ENCODE measurements at regions not wholly inside any gene's neighbourhood (a gene's known extent, or its start where the extent isn't known, plus 50 kb on each side); places are given as distances from the start of the nearest gene placed in this dataset.

- no peak for DNase-seq (ENCODE audit: low read depth)
Measured at GRCh38 chr9:80127920-80128319, 556.2 kb downstream of the TLE4 start.

GRCh38 chr9:80125731-80126264 is 554.0 kb downstream of the TLE4 start:
- DNase-seq (ENCODE audit: low read depth): no peak

DNA sequence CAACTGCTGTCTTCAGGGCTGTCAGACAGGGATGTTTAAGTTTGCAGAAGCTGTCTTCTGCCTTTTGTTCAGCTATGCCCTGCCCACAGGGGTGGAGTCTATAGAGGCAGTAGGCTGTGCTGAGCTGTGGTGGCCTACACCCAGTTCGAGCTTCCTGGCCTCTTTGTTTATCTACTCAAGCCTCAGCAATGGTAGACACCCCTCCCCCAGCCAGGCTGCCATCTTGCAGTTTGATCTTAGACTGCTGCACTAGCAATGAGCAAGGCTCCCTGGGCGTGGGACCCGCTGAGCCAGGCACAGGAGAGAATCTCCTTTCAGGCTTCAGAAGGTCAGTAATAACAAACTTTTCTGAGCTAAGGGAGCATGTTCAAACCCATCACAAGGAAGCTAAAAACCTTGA is 545.3 kb downstream of the TLE4 start:
- DNase-seq (ENCODE audit: low read depth): no peak

GRCh38 chr9:80114241-80114640 is 542.5 kb downstream of the TLE4 start:
- DNase-seq (ENCODE audit: low read depth): no peak

GRCh38 chr9:80107931-80108660 is 536.3 kb downstream of the TLE4 start:
- no peak for DNase-seq (ENCODE audit: low read depth)

DNA sequence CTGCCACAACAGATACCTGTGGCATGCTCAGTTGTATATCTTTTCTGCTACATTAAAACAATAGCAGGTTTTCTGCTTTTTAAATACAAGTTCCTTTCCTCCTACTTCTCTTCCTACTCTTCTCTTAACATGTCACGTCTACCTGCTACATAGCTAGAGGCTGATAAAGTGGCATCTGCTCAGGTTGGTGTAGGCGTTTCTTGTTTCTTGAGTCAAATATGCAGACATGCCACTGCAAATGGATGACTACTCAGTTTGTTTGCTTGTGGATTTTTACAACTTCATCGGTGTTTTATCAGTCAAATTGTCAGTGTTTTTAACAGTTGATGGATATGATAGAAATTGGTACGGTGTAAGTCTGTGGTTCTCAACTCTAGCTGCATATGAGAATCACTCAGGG is 525.7 kb downstream of the TLE4 start:
- DNase-seq (ENCODE audit: low read depth): no peak

GRCh38 chr9:80094176-80094771 is 522.5 kb downstream of the TLE4 start:
- DNase-seq (ENCODE audit: low read depth): no peak

DNA sequence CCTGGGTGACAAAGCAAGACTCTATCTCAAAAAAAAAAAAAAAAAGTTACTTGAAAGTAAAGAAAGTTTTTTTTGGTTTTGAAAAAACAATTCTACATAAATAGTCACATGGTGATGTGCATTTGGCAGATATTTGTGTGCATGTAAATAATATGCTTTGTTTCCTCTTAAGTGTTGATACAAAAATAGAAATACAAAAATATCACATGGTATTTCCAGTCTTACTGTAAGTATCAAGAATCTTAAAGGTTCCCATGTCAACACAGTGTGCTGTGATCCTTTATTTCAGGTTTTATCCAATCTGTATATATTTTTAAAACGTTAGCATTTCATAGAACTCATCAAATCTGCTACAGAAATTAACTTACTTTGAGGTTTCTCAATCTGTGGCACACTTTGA is 521.9 kb downstream of the TLE4 start:
- no peak for DNase-seq (ENCODE audit: low read depth)

GRCh38 chr9:80091526-80091925 is 519.8 kb downstream of the TLE4 start:
- no peak for DNase-seq (ENCODE audit: low read depth)

DNA sequence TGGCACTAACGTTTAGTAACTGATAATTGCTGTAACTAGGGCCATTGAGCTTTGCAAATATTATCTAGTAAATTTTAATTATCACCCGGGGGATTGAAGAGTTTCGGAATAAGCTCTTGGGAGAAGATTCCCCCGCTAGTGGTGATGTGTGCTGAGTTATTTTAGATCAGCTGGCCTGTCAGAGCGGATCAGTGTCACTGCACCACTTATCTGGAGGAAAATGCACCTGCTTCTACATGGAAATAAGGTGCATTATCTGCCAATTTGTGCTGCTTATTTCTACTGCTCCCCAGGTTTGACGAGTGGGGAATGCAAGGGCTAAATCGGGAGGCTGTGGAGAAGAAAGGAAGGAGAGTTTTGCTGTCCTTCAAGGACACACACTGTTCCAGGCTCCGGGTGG is 518.6 kb downstream of the TLE4 start:
- no peak for DNase-seq (ENCODE audit: low read depth)

DNA sequence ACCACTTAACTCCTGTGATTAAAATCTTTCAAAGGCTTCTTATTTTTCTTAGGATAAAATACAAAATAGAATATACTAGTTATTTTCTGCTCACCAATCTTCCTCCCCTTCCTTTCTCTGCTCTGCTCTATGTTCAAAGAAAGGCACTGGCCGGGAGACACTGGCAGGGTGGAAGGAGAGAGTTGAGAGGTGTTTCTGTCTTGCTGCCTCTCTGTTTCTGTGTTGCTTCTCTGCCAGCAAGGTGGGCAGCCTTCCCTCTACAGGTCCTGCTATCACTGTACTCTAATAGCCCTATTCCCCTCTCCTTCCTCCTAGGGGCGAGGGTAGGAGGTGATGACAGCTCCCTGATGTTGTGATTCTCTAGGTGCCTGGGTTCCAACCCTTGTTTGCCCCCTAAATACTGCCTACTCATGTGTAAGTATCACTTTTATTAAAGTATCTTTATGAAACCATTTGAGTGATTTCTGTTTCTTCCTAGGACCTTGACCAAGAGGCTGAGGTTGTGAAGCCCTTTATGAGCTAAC is 515.1 kb downstream of the TLE4 start:
- no peak for DNase-seq (ENCODE audit: low read depth)

DNA sequence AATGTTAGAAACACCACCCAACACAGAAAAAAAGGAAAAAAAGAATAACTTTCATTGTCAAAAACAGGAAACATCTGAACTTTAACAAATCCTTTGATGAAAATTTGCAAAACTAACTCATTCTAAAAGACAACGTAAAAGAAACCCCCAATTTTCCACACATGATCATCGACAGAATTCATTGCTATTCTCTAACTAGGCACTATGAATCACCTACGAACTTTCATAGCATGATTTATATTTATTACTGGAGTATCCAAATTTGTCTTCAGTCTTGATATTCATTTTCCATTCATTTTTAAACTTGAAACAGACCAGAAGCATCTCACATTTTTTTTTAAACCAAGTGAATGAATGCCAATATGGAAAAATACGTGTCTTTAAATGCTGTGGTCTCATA is 514.6 kb downstream of the TLE4 start:
- no peak for DNase-seq (ENCODE audit: low read depth)

DNA sequence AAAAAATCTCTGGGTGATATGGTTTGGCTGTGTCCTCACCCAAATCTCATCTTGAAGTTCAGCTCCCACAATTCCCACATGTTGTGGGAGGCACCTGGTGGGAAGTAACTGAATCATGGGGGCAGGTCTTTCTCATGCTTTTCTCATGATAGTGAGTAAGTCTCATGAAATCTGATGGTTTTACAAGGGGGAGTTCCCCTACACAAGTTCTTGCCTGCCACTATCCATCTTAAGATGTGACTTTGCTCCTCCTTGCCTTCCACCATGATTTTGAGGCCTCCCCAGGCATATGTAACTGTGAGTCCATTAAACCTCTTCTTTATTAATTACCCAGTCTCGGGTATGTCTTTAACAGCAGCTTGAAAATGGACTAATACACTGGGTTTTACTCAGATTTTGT is 513.9 kb downstream of the TLE4 start:
- DNase-seq (ENCODE audit: low read depth): no peak

DNA sequence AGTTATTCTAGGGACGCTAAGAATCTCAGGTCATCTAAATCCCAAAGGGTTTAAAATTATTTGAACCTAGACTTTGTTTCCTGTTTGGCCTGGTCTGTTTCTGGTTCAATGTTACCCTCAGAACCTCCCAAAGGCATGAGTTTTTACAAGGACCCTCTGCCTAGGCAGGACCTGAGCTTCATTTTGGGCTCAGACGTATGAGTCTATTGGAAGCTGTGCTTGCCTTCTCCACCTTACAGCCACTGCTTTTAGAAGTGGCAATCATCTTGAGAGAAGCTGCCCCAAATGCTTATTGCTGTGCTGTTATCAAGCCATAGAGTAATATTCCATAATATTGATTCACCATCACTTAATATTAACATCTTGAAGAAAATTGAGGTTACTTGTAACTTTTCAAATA is 510.4 kb downstream of the TLE4 start:
- no peak for DNase-seq (ENCODE audit: low read depth)

- no peak for DNase-seq (ENCODE audit: low read depth)
Measured at GRCh38 chr9:80078826-80079225, 507.1 kb downstream of the TLE4 start.

- no peak for DNase-seq (ENCODE audit: low read depth)
Measured at GRCh38 chr9:80077059-80077458, 505.3 kb downstream of the TLE4 start.

GRCh38 chr9:80076162-80076561 is 504.4 kb downstream of the TLE4 start:
- DNase-seq (ENCODE audit: low read depth): no peak

DNA sequence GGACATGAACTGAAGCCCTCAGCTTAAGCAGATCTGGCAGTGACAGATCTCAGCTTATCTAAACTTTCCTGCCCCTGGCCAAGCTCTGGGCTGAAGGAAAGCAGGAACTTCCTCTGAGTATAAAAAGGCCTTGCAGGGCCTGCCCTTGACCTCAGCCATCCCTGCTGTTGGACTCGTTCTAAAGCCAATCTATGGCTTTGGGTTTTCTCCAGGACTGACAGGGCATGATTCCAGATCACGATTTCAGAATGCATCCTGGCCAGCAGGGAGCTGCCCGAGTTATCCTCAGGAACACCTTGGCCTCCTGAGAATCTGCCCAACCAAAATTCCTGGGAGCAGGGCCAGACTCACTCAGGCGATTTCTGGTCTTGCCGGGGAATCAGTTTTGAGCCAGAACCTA is 502.7 kb downstream of the TLE4 start:
- no peak for DNase-seq (ENCODE audit: low read depth)

DNA sequence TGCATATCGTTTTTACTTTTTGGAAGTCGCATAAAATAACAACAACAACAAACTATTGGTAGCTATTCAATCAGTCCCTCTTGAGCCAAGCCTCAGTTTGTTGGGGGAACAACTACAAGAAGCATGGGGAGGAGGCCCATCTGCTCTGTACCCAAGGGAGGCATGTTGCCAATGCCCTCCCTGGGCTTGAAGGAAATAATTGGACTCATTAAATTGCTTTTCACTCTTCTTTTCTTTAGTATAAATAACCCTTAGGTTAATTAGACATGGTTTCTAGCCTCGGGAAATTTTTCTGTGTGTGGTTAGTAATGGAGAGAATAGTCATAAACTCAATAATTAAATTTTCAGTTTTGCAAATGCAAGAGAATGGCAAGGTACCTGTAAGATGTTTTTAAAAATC is 500.7 kb downstream of the TLE4 start:
- no peak for DNase-seq (ENCODE audit: low read depth)

DNA sequence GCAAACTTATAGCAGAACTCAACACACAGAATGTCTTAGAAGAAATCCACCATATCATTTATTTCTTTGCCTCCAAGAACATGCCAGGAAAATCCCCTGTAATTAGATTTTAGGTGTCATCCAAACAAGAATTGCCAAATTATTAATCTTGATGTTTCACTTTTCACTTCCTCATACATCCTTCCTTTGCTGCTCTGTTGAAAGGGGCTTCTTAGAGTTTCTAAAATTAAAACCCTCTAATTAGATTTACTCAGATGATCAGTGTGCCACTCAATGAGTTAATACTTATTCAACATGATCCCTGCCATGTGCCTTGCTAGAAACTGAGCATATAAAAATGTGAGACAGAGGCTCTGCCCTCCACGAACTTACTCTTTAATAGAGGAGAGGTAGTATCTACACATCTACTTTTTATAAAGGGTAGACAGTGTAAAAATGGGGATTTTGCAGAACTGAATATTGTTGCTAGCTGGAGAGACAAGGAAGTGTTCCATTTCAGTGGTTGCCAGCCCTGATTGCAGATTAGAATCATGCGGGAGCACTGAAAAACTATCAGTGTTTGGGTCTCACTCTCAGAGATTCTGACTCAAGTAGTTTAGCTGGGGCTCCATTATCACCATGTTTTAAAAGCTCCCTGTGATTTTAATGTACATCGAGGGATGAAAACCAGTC is 498.4 kb downstream of the TLE4 start:
- DNase-seq (ENCODE audit: low read depth): no peak

- DNase-seq (ENCODE audit: low read depth): no peak
Measured at GRCh38 chr9:80066931-80067330, 495.2 kb downstream of the TLE4 start.

DNA sequence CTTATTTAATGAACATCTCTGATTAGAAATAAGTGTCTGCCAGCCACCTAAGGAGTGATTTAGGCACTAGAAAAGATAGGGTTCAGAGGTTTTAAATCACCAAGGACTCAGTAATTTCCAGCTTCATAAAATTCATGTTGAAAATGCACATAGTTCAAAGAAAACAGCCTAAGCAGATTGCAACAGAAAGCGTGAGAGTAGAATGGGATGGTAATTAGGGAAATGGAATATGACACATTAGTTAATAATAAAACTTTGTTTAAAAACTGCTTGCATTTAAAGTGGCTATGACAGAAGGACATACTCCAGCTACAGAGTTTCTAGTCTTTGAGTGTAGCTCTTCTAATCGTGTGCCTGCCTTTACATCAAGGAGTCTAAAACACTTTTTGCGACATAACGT is 490.8 kb downstream of the TLE4 start:
- no peak for DNase-seq (ENCODE audit: low read depth)

- peak; percentile 37 for DNase-seq (ENCODE audit: low read depth)
Measured at GRCh38 chr9:80061940-80062339, 490.2 kb downstream of the TLE4 start.
